ENCODE measurements at regions not wholly inside any gene's neighbourhood (a gene's known extent, or its start where the extent isn't known, plus 50 kb on each side); places are given as distances from the start of the nearest gene placed in this dataset.

DNA sequence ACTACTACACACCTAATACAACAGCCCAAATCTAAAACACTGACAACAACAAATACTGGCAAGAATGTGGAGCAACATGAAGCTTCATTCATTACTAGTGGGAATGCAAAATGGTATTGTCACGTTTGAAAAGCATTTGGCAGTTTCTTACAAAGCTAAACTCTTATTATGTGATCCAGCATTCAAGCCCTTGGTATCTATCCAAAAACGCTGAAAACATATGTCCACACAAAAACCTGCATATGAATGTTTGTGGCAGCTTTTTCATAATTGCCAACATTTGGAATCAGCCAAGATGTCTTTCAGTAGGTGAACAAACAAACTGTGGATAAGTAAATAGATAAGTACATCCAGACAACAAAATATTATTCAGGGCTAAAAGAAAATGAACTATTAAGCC lies 501.1 kb upstream of the KIF2B start:
- intact Hi-C loops (cut with micrococcal nuclease; ENCODE audit: unreplicated experiment), result no loop called here
- no peak for DNase-seq (ENCODE audit: low spot score)
- Histone ChIP-seq H3K27me3 (replicated peaks; ENCODE audit: insufficient read depth, low read depth, low read length, poor library complexity) (no peaks in the 10 kb centered on the region), H3K27ac (ENCODE audit: low read depth, low read length, poor library complexity, severe bottlenecking) (no peak overlapping the region), H3K4me1 (ENCODE audit: insufficient read depth, low read length, poor library complexity, severe bottlenecking) (no peaks in the 10 kb centered on the region), H3K9me3 (ENCODE audit: low read depth, low read length, poor library complexity, severe bottlenecking) (peaks cover 22% of the 10 kb centered on the region), H3K4me3 (ENCODE audit: low read depth, low read length, poor library complexity, severe bottlenecking) (no peak overlapping the region), H3K36me3 (ENCODE audit: insufficient read depth, low read length, poor library complexity, severe bottlenecking) (no peaks in the 10 kb centered on the region)
- ChIA-PET POLR2A (ENCODE audit: low non-redundant PET) (no interaction called here), CTCF (no interaction called here)
- BruUV-seq (replicated peaks), result no TSS peak
- TF ChIP-seq EZH2 (IDR thresholded peaks at IDR 0.05; ENCODE audit: borderline replicate concordance, low read depth, low read length, poor library complexity, severe bottlenecking) (no peak), CTCF (conservative IDR thresholded peaks at IDR 0.05; ENCODE audit: low read depth, low read length) (no peak)

DNA sequence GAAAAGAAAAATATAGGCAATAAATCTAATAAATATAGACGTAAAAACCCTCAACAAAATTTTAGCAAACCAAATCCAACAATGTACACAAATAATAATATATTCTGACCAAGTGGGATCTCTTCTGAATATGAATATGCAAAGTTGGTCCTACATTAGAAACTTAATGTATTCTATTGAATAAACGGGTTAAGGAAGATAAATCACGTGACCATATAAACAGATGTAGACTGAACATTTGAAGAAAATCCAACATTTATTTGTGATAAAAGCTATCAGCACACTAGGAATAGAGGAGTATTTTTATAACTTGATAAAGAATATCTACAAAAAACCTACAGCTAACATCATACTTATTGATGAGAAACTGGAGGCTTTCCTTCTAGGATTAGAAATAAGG lies 502.8 kb upstream of the KIF2B start:
- H3K36me3 ChIP-seq (ENCODE audit: insufficient read depth, low read length, poor library complexity, severe bottlenecking), result no peaks in the 10 kb centered on the region
- BruUV-seq (replicated peaks), result no TSS peak
- no peak overlapping the region for H3K4me3 ChIP-seq (ENCODE audit: low read depth, low read length, poor library complexity, severe bottlenecking)
- ChIA-PET POLR2A (ENCODE audit: low non-redundant PET) (no interaction called here), CTCF (no interaction called here)
- no peak overlapping the region for H3K27ac ChIP-seq (ENCODE audit: low read depth, low read length, poor library complexity, severe bottlenecking)
- peaks cover 22% of the 10 kb centered on the region for H3K9me3 ChIP-seq (ENCODE audit: low read depth, low read length, poor library complexity, severe bottlenecking)
- intact Hi-C loops (cut with micrococcal nuclease; ENCODE audit: unreplicated experiment), result no loop called here
- no peak for DNase-seq (ENCODE audit: low spot score)
- no peak for TF ChIP-seq EZH2 (IDR thresholded peaks at IDR 0.05; ENCODE audit: borderline replicate concordance, low read depth, low read length, poor library complexity, severe bottlenecking)
- no peak for TF ChIP-seq CTCF (conservative IDR thresholded peaks at IDR 0.05; ENCODE audit: low read depth, low read length)
- no peaks in the 10 kb centered on the region for H3K27me3 ChIP-seq (replicated peaks; ENCODE audit: insufficient read depth, low read depth, low read length, poor library complexity)
- no peaks in the 10 kb centered on the region for H3K4me1 ChIP-seq (ENCODE audit: insufficient read depth, low read length, poor library complexity, severe bottlenecking)

- no peak overlapping the region for H3K27ac ChIP-seq (ENCODE audit: low read depth, low read length, poor library complexity, severe bottlenecking)
- DNase-seq (ENCODE audit: low spot score), result no peak
- intact Hi-C loops (cut with micrococcal nuclease; ENCODE audit: unreplicated experiment), result no loop called here
- CTCF ChIA-PET, result no interaction called here
- no peaks in the 10 kb centered on the region for H3K36me3 ChIP-seq (ENCODE audit: insufficient read depth, low read length, poor library complexity, severe bottlenecking)
- no peaks in the 10 kb centered on the region for H3K4me1 ChIP-seq (ENCODE audit: insufficient read depth, low read length, poor library complexity, severe bottlenecking)
- H3K27me3 ChIP-seq (replicated peaks; ENCODE audit: insufficient read depth, low read depth, low read length, poor library complexity), result no peaks in the 10 kb centered on the region
- no peak for TF ChIP-seq CTCF (conservative IDR thresholded peaks at IDR 0.05; ENCODE audit: low read depth, low read length)
- TF ChIP-seq EZH2 (IDR thresholded peaks at IDR 0.05; ENCODE audit: borderline replicate concordance, low read depth, low read length, poor library complexity, severe bottlenecking), result no peak
- H3K9me3 ChIP-seq (ENCODE audit: low read depth, low read length, poor library complexity, severe bottlenecking), result peaks cover 22% of the 10 kb centered on the region
- POLR2A ChIA-PET (ENCODE audit: low non-redundant PET), result no interaction called here
- BruUV-seq (replicated peaks), result no TSS peak
- no peak overlapping the region for H3K4me3 ChIP-seq (ENCODE audit: low read depth, low read length, poor library complexity, severe bottlenecking)
Observed at GRCh38 chr17:53316988-53317387, 505.7 kb upstream of the KIF2B start.

Data from A673 (cell line).